ENCODE measurements at regions not wholly inside any gene's neighbourhood (a gene's known extent, or its start where the extent isn't known, plus 50 kb on each side); places are given as distances from the start of the nearest gene placed in this dataset.

DNA sequence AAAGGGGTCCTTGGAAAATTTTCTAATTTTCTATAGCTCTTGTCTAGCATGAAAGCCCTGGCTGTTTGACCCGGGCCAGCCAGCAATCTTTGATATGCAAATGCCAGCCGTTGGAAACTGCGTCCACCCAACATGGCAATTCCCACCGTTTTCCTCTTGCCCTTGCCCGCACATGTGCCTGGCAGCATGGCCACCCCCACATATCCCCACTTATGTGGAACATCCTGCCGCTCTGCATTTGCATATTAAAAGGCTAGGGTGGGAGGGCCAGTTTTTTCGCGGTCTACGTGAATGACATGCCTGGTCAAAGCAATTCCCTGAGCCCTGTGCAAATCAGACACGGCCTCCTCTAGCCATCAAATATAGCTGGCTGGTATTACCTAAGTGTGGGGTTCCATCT lies 110.3 kb upstream of the TDRD3 start:
- DNase-seq, result no peak

DNA sequence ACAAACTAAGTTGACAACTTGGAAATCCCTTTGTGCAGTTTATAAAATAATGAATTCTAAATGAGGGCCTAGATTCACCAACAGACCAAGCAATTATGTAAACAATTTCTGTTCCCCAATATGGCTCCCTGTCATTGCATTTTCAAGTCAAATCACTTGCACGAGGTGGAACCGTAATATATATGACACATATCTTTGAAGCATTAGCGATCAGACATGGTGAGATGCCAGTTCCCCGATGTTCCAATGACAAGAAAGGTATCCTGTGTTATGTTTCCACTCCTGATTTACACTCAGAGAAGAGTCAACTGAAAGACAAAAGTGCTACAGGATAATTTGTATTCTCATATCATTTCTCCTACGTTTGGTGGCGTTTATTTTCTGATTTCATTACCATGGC lies 108.5 kb upstream of the TDRD3 start:
- no peak for DNase-seq

DNA sequence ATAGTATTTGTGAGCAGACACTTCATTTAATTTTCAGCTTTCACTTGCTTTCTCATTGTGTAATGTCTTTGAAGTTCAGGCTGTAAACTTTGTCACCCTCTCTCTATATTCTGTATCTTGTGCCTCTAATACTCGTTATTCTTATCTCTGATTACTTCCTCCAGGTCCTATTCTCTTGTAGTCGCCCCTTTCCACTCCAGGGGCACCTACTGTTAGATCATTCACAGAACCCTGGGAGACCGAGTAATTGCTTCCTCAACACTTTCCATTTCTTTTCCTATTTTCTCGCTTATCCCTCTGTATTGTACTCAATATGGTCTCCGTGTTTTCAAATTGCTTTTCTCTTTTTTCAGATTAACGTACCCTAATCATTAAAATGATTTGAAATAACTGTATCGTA lies 93.9 kb upstream of the TDRD3 start:
- DNase-seq, result no peak

DNA sequence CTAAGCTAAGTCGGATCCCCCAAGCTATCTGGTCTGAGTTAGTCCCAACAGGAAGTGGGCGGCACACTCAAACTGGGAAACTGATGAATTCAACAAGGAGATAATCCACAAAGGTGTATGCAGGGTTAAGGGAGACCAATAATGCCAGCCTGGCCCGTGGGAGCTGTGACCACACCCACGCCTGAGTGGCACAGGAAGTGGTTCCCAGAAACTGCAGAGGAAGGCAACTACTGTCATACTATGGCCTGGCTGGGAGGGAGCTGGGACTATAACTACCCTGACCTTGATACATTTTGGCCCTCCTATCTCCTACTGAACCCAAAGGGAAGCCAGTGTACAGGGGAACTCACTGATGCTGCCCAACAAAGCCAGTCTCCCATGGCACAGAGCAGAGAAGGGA lies 85.5 kb upstream of the TDRD3 start:
- no peak for DNase-seq

DNA sequence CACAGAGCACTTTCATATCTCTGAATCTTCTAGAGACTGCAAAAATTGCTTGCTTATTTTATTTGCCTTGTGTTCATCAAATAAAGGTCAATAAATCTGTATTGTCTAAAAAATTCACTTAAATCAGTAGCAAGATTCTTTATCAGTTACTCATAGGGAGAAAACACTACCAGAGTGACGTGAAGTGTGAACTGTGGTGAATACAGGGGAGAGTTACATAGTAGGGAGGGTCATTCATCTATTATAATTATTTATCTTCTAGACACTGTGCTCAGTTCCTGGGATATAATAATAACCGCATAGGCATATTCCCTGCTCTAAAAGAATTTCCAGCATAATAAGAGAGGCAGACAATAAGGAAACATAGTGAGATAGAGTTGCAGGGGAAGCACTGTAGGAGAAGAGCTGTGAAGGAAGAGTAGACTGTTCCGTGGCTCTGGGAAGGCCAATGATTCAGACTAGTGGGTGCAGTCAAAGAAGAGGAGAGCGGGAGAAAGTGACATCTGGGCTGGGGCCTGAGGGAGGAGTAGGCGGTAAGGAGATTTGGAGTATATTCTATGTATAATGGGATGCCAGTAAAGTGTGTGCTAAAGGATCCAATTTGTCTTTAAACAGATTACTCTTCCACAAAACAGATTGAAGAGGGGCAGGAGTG lies 84.0 kb upstream of the TDRD3 start:
- no peak for DNase-seq

DNA sequence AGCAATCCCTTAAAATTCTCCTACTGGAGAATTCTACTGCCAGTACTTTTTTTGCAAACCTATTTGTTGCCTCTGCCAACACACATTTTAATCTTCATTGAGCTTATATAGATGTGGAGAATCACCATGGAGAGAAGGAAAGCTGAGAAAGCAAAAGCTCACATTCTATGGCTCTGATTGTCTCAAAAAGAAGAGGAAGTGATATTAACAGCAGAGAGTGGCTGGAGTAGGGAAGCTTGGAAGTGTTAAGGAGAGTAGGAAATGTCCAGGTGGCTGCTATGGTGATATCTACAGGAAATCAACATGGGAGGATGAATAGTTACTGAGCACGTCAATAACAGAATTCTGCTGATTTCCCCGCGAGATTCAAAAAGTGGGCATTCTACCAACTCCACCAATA lies 78.8 kb upstream of the TDRD3 start:
- no peak for DNase-seq

DNA sequence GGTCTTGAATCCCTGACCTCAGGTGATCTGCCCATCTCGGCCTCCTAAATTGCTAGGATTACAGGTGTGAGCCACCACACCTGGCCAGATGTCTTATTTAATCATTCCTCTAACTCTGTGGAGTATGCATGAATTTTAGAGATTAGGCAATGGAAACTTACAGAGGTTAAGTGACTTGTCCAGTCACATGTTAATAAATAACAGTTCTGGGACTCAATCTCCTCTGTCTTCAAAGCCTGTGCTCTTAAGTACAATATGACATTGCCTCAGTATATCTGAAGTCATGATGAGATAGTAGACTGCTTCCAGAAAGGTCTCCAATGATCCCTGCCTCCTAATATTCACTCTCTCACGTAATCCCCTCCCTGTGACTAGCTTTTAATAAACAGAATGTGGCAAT lies 72.9 kb upstream of the TDRD3 start:
- DNase-seq, result no peak

DNA sequence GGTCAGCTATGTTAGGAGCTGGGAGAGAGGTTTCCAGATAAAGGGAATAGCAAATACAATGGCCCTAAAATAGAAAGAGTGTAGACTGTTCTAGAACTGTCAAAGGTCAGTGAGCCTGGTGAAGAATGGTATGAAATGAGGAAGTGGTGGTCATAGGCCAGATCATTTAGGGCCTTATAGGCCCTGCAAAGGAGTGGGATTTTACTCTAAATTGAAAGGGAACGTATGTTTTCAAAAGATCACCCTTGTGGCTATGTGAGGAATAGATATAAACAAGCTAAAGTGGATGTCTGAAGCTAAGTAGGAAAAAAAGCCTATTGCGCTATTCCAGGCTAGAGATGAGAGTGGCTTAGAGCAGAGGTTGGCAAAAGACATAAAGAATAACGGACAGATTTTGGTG lies 70.7 kb upstream of the TDRD3 start:
- no peak for DNase-seq

DNA sequence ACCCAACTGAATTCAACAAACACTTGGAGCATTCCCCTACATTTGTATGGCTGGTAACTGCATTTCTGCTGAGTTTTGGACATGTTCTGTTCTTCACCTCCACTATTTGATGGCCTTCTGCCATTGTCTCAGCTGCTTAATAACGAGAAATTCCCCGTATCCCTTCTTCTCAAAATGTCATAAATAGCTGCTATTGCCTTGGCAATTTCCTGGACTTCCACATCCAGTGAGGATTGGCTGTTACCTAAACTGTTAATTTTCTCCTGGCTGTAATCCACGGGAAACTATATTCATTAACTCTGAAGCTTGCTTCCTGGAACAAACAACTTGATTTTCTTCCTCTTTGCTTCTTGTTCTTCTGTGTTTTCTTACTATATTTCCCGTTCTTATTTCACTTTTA lies 69.5 kb upstream of the TDRD3 start:
- DNase-seq, result no peak

DNA sequence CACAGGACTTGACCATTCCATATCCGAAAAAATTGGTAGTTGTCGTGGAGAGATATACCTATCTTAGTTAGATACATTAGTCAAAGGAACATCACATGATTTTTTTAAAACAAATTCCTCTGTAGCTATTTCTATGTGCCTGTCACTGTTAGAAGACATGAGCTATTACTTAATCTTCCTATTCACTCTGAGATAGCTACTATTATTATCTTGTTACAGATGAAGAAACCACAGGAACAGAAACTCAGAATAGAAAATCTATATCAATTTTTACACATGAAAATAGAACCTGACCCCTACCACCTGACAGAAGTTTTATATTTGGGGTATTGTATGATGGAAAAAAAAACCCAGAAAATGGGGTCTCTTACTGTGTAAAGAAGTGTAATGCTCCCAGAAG lies 68.9 kb upstream of the TDRD3 start:
- no peak for DNase-seq

DNA sequence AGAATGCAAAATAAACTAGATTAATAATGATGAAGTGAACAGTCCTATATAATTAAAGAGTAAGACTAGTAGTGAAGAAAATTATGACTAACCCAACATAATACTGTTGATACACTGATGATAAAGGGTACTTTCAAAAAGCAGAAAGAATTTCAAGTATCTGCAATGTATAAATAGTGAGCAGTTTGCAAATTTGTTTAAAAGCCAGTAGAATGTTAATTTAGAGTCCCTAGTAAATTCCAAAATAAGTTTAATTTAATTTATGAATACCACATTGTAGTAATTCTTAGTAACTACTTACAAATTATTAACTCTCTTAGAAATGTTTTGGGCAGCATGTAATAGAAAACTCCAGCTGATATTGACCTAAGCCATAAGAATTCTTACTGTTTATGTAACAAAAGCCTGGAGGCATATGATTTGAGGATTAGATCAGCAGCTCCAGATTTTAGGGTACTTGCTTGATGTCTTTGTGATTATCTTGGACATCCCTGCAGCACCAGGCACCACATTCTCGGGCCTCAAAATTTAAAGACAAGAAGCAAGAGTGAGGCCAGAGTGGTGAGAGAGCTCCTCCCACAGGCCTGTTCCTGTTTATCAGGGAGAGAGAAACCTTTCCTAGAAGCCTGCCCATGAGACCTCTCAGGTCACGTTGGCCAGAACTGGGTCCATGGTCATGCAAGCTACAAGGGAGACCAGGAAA lies 67.6 kb upstream of the TDRD3 start:
- DNase-seq, result no peak

DNA sequence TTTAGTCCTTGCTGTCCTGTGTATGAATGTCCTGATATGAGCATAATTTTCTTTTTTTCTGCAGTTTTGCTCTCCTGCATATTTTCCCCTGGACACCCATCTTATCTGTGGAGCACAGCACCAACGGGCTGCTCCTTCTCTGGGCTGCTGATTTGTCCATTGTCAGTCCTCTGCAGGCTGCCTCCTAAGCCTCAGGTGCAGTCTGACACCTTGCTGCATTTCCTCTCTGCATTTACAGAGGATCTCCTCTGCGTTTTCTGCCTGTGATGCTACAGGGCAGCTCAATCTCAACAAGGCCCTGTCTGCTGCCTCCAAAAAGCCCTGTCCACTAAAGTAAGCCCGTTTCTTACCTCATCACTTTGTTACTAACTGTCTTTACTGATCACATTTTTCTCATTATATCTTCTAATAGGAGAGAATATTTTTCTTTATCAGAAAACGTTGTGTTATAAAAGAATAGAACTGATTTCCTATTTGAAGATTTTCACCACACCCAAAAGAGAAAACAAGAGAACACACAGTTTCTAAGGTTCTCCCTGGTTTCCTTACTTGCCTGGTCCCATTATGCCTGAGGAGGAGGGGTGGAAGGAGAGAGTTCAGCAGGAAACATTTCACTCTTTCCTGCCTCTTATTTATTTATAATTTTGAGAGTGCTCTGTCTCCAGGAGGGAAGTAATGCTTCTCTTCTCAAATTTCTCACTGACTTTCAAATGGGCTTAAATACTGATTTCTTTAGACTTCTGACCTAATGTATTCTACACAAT lies 65.6 kb upstream of the TDRD3 start:
- DNase-seq, result no peak

DNA sequence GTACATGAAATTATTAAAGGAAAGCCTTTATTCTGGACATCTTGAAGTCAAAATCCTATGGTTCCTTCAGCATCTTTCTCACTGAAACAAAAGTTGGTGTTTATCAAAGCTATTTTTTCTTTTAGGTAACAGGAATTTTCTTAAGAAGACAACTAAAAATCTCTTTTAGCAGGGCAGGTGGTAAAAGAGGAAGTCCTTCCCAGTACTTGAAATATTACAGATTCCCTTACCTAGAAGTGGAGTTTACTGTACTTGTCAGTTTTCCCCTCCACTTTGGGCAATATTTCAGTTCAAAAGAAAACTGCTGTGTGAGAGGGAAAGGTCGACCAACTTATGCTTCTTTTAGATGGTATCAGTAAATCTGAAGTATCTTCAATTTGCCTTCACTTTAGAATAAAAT lies 64.3 kb upstream of the TDRD3 start:
- DNase-seq, result no peak

DNA sequence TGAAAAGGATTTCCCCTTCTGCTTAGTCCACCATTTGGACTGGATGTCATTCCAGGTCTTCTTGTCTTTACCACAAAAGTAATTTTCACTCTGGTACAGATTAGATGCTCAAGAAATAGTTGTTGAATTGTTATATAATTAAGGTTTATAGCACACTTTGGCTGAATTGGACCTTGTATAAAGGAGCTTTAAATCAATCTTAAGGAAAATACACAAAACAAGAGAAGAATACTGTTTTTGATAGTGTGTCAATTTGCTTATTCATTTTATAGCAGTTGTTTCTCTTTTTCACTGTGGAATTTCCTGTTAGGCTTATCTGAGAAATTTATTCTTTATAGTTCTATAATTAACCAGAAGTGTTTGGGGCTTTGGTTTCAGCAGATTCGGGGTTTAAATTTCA lies 62.7 kb upstream of the TDRD3 start:
- no peak for DNase-seq

DNA sequence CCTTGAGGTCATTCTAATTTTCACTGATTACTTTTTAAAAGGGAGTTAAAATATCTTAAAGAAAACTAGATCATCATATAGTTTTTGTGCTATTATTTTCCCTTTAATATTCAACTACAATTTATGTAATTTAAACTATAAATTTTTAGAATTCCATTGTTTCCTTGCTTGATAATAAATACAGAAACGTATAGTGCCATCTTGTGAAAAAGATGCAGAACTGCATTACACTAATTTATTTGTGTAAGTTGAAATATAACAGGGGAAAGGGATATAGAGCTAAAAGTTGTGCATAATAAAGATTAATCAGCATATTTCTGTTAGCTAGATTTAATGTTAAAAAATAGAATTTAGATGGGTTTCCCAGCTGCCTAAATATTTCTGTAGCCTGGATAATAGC lies 61.5 kb upstream of the TDRD3 start:
- no peak for DNase-seq

DNA sequence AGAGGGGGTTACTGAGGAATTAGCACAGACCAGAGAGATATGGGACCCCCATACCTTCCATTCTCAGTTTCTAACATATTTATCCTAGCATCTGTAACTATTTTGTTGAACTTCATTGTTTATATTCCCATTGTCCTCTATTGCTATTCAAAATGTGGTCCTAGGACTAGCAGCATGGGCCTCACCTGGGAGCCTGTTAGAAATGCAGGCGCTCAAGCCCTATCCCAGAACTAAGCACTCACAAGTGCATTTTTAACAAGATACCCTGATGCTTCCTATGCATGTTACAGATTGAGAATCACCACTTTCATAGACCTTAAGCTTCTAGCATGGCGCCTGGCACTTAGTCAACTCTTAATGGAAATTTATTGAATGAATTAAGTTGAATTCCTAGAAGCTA lies 58.3 kb upstream of the TDRD3 start:
- DNase-seq, result no peak

DNA sequence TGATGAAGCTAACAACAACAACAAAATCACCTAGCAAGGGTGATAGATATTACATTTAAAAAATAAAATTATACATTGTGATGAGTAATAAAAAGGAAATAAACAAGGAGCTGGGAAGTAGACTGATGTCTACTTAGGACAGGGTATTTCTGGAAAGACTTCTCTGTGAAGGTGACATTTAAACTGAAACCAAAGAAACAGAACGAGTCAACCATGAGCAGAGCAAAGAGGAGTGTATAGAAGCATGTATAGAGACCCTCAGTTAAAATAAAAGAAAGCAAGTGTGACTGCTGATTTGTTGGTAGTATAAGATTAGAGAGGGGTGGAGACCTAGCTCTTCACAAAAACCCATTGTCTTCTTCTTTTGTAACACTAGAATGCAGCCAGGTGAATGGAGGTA lies 53.0 kb upstream of the TDRD3 start:
- DNase-seq, result no peak

DNA sequence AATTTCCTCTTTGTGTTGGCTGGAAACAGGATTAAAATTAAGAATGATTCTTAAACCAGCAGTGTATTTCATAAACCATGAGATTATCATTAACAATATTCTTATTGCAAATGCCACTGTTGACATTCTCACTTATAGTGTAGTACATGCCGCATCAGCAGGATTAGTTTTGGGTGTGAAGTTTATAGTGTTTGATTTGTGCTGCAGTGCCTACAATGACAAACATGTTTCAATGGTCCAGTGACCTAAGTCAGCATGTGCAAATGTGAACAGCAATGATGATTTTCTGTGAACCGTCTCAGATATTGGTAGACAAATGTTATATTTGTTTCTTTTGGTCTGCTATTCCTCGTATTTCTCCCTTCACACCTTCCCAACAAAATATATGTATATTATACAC lies 49.8 kb upstream of the TDRD3 start:
- no peak for DNase-seq
